ENCODE measurements at regions not wholly inside any gene's neighbourhood (a gene's known extent, or its start where the extent isn't known, plus 50 kb on each side); places are given as distances from the start of the nearest gene placed in this dataset.

DNA sequence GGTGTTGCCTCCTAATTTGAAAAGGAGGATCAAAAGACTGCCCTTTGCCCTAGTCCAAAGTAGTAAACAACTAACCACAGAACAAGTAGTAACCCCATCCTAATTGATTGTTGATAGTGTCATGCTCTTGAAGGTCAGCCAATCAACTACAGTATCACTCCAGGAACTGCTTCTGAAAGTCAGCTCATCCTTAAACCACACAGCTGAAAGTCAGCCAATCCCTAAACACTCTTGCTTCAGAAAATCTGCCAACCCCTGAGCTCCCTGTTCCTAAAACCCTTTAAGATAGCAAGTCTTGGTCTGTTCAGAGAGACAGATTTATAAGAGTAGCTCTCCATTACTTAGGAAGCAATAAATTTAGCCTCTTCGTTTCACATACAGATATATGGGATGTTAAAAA lies 51.6 kb upstream of the CPO start:
- TF ChIP-seq, protein P1, sequence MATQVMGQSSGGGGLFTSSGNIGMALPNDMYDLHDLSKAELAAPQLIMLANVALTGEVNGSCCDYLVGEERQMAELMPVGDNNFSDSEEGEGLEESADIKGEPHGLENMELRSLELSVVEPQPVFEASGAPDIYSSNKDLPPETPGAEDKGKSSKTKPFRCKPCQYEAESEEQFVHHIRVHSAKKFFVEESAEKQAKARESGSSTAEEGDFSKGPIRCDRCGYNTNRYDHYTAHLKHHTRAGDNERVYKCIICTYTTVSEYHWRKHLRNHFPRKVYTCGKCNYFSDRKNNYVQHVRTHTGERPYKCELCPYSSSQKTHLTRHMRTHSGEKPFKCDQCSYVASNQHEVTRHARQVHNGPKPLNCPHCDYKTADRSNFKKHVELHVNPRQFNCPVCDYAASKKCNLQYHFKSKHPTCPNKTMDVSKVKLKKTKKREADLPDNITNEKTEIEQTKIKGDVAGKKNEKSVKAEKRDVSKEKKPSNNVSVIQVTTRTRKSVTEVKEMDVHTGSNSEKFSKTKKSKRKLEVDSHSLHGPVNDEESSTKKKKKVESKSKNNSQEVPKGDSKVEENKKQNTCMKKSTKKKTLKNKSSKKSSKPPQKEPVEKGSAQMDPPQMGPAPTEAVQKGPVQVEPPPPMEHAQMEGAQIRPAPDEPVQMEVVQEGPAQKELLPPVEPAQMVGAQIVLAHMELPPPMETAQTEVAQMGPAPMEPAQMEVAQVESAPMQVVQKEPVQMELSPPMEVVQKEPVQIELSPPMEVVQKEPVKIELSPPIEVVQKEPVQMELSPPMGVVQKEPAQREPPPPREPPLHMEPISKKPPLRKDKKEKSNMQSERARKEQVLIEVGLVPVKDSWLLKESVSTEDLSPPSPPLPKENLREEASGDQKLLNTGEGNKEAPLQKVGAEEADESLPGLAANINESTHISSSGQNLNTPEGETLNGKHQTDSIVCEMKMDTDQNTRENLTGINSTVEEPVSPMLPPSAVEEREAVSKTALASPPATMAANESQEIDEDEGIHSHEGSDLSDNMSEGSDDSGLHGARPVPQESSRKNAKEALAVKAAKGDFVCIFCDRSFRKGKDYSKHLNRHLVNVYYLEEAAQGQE (IDR thresholded peaks at IDR 0.05) = no peak
- TF ChIP-seq FOSL2 (IDR thresholded peaks at IDR 0.05) (no peak), FOSL2 (CRISPR knock-in tag; IDR thresholded peaks at IDR 0.05) (no peak), RAD21 (conservative IDR thresholded peaks at IDR 0.05 in 1 of 2, IDR thresholded peaks at IDR 0.05 in 1 of 2) (no peak), CTCF (IDR thresholded peaks at IDR 0.05) (no peak), CHD2 (IDR thresholded peaks at IDR 0.05; ENCODE audit: low read length, partially characterized antibody) (no peak), POLR2A (IDR thresholded peaks at IDR 0.05; ENCODE audit: low read length) (no peak)
- TF ChIP-seq, protein P2, sequence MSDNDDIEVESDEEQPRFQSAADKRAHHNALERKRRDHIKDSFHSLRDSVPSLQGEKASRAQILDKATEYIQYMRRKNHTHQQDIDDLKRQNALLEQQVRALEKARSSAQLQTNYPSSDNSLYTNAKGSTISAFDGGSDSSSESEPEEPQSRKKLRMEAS (IDR thresholded peaks at IDR 0.05) = no peak
- TF ChIP-seq, protein P3, sequence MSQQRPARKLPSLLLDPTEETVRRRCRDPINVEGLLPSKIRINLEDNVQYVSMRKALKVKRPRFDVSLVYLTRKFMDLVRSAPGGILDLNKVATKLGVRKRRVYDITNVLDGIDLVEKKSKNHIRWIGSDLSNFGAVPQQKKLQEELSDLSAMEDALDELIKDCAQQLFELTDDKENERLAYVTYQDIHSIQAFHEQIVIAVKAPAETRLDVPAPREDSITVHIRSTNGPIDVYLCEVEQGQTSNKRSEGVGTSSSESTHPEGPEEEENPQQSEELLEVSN (IDR thresholded peaks at IDR 0.05; ENCODE audit: borderline replicate concordance, low read depth) = no peak
